HEK293 (cell line): ENCODE measurements at regions not wholly inside any gene's neighbourhood (a gene's known extent, or its start where the extent isn't known, plus 50 kb on each side); places are given as distances from the start of the nearest gene placed in this dataset.

Experiments
- CTCF ChIA-PET: fragments of 350-600 bp; formaldehyde crosslinking; extraction: SDS; loops from one replicate; lab custom pipeline; 2021; ENCODE audit warnings: antibody characterized with exemption; lab: Yijun Ruan, JAX
- POLR2A ChIA-PET: fragments of 300-600 bp; formaldehyde crosslinking; extraction: SDS; loops from one replicate; lab custom pipeline; 2020; ENCODE audit warnings: antibody characterized with exemption, inconsistent platforms; lab: Yijun Ruan, JAX
- H3K27ac ChIP-seq: fragments of 200-500 bp; sonication (Bioruptor generic); 2 replicates; pipeline ENCODE4 v1.5.1; 2014; ENCODE audit warnings: low read depth, low read length, control low read depth, inconsistent platforms; ENCODE audit errors: extremely low read depth
- H3K36me3 ChIP-seq, 2 experiments: fragments of 200-500 bp in 1 of 2; sonication (Bioruptor generic) in 1 of 2; 1 replicate in 1 of 2; 2 replicates in 1 of 2; pipeline ENCODE4 v1.5.1; 2014 to 2017; ENCODE audit warnings: inconsistent platforms in 2 of 2, low read length in 2 of 2; ENCODE audit not compliant: control insufficient read depth in 2 of 2, insufficient read depth in 1 of 2
- H3K4me1 ChIP-seq: fragments of 200-500 bp; sonication (Bioruptor generic); 2 replicates; pipeline ENCODE4 v1.5.1; 2014; ENCODE audit warnings: mild to moderate bottlenecking, low read length, inconsistent platforms; ENCODE audit not compliant: control insufficient read depth, insufficient read depth
- H3K4me3 ChIP-seq: 2 replicates; pipeline ENCODE4 v1.5.1; 2011; ENCODE audit warnings: low read depth, mild to moderate bottlenecking, control low read depth, low read length, moderate library complexity
- H3K9me3 ChIP-seq: fragments of 200-500 bp; sonication (Bioruptor generic); 2 replicates; pipeline ENCODE4 v1.5.1; 2014; ENCODE audit warnings: low read depth, low read length, inconsistent platforms; ENCODE audit not compliant: control insufficient read depth, insufficient read depth
- AEBP2 ChIP-seq: fragments of 450-650 bp; formaldehyde crosslinking; IDR thresholded peaks from 2 replicates; pipeline ENCODE4 v1.5.1; 2016; ENCODE audit warnings: missing biosample characterization, missing genetic modification characterization, borderline replicate concordance
- GLIS2 ChIP-seq: fragments of 450-650 bp; formaldehyde crosslinking; IDR thresholded peaks from 2 replicates; pipeline ENCODE4 v1.5.1; 2016; ENCODE audit warnings: missing biosample characterization, missing genetic modification characterization
- KLF17 ChIP-seq: fragments of 450-650 bp; formaldehyde crosslinking; IDR thresholded peaks from 2 replicates; pipeline ENCODE4 v1.5.1; 2016; ENCODE audit warnings: missing biosample characterization, missing genetic modification characterization
- OSR2 ChIP-seq: fragments of 450-650 bp; formaldehyde crosslinking; IDR thresholded peaks from 2 replicates; pipeline ENCODE4 v1.5.1; 2016; ENCODE audit warnings: missing biosample characterization, missing genetic modification characterization
- RBAK ChIP-seq: fragments of 450-650 bp; formaldehyde crosslinking; IDR thresholded peaks from 2 replicates; pipeline ENCODE4 v1.5.1; 2016; ENCODE audit warnings: missing biosample characterization, missing genetic modification characterization
- YY2 ChIP-seq: fragments of 450-650 bp; formaldehyde crosslinking; IDR thresholded peaks from 2 replicates; pipeline ENCODE4 v1.5.1; 2016; ENCODE audit warnings: missing biosample characterization, missing genetic modification characterization
- ZBTB21 ChIP-seq: fragments of 450-650 bp; formaldehyde crosslinking; IDR thresholded peaks from 2 replicates; pipeline ENCODE4 v1.5.1; 2017; ENCODE audit warnings: missing biosample characterization, missing genetic modification characterization
- ZFP69B ChIP-seq: fragments of 450-650 bp; formaldehyde crosslinking; IDR thresholded peaks from 2 replicates; pipeline ENCODE4 v1.5.1; 2016; ENCODE audit warnings: missing biosample characterization, missing genetic modification characterization
- ZNF10 ChIP-seq: fragments of 450-650 bp; formaldehyde crosslinking; IDR thresholded peaks from 2 replicates; pipeline ENCODE4 v1.5.1; 2017; ENCODE audit warnings: missing biosample characterization, missing genetic modification characterization
- ZNF133 ChIP-seq: fragments of 450-650 bp; formaldehyde crosslinking; IDR thresholded peaks from 2 replicates; pipeline ENCODE4 v1.5.1; 2016; ENCODE audit warnings: missing biosample characterization, missing genetic modification characterization
- ZNF157 ChIP-seq: fragments of 450-650 bp; formaldehyde crosslinking; IDR thresholded peaks from 2 replicates; pipeline ENCODE4 v1.5.1; 2016; ENCODE audit warnings: missing biosample characterization, missing genetic modification characterization
- ZNF174 ChIP-seq: fragments of 450-650 bp; formaldehyde crosslinking; IDR thresholded peaks from 2 replicates; pipeline ENCODE4 v1.5.0; 2017; ENCODE audit warnings: missing biosample characterization, mild to moderate bottlenecking, missing genetic modification characterization
- ZNF23 ChIP-seq: fragments of 450-650 bp; formaldehyde crosslinking; IDR thresholded peaks from 2 replicates; pipeline ENCODE4 v1.5.1; 2016; ENCODE audit warnings: missing biosample characterization, missing genetic modification characterization, borderline replicate concordance
- ZNF239 ChIP-seq: fragments of 450-650 bp; formaldehyde crosslinking; IDR thresholded peaks from 2 replicates; pipeline ENCODE4 v1.5.1; 2016; ENCODE audit warnings: missing biosample characterization, missing genetic modification characterization
- ZNF394 ChIP-seq: fragments of 450-650 bp; formaldehyde crosslinking; IDR thresholded peaks from 2 replicates; pipeline ENCODE4 v1.5.1; 2016; ENCODE audit warnings: missing biosample characterization, missing genetic modification characterization, mild to moderate bottlenecking, moderate library complexity, borderline replicate concordance
- ZNF544 ChIP-seq: fragments of 450-650 bp; formaldehyde crosslinking; IDR thresholded peaks from 2 replicates; pipeline ENCODE4 v1.5.0; 2017; ENCODE audit warnings: missing biosample characterization, missing genetic modification characterization
- ZNF629 ChIP-seq: fragments of 450-650 bp; formaldehyde crosslinking; IDR thresholded peaks from 2 replicates; pipeline ENCODE4 v1.5.1; 2017; ENCODE audit warnings: missing biosample characterization, missing genetic modification characterization
- TF ChIP-seq, protein P1 (sequence below): fragments of 450-650 bp; formaldehyde crosslinking; IDR thresholded peaks from 2 replicates; pipeline ENCODE4 v1.5.1; 2016; ENCODE audit warnings: missing biosample characterization, missing genetic modification characterization
- TF ChIP-seq, protein P2 (sequence below): fragments of 450-650 bp; formaldehyde crosslinking; IDR thresholded peaks from 2 replicates; pipeline ENCODE4 v1.5.1; 2016; ENCODE audit warnings: missing biosample characterization, missing genetic modification characterization
- TF ChIP-seq, protein P3 (sequence below): fragments of 450-650 bp; formaldehyde crosslinking; IDR thresholded peaks from 2 replicates; pipeline ENCODE4 v1.5.1; 2016; ENCODE audit warnings: missing biosample characterization, missing genetic modification characterization

DNA sequence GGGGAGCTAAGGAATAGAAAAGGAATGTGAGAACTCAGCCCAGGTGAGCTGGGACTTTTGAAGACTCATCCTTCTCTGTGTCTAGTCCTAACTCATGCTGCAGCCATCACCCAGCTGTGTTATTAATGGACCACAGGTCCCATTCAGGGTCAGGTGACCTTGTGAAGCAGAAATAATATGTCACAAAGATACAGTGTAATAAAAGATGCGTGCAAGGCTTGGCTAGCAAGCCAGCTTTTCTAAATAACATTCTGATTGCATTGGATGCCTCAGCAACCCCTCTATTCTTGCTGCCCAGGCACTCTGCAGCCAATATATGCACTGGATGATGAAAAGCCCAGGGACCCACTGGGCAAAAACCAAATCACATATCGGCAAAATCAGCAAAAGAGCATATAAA is 393.1 kb upstream of the PIK3C3 start:
- H3K9me3 ChIP-seq = no peaks in the 10 kb centered on the region
- H3K4me1 ChIP-seq = no peaks in the 10 kb centered on the region
- ChIA-PET POLR2A (no interaction called here), CTCF (no interaction called here)
- no peak overlapping the region for H3K27ac ChIP-seq
- peaks cover 0 to 17% of the 10 kb centered on the region in 2 experiments; a peak in 1 of 3 replicates for H3K36me3 ChIP-seq
- H3K4me3 ChIP-seq = no peak overlapping the region
- TF ChIP-seq ZNF174 (tag by site-specific recombination) (no peak), GLIS2 (no peak)

DNA sequence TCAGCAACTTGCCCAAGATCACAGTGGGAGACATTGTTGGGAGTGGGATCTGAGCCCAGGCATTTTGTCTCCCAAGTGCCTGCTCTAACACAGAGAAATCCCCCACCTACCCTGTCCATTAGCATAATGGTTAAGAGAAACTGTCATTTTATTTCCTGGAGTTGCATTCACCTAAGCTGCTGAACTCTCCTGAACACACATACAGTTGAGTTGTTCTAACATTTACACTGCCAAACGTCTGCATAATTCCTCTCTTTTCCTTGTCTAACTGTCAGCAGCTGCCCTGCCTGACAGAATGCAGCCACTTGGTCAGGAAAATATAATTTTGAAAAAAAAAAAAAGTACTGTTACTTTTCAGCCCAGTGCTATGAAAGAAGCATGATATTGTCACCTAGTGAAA is 396.3 kb upstream of the PIK3C3 start:
- H3K4me3 ChIP-seq = no peak overlapping the region
- H3K27ac ChIP-seq = no peak overlapping the region
- H3K36me3 ChIP-seq = peaks cover 0 to 9% of the 10 kb centered on the region in 2 experiments; a peak in 1 of 3 replicates
- ChIA-PET POLR2A (no interaction called here), CTCF (no interaction called here)
- no peak for TF ChIP-seq RBAK (tag by site-specific recombination)
- no peak for TF ChIP-seq ZNF394
- TF ChIP-seq OSR2 (tag by site-specific recombination) = no peak
- TF ChIP-seq ZBTB21 (tag by site-specific recombination) = no peak
- no peak for TF ChIP-seq ZFP69B (tag by site-specific recombination)
- no peak for TF ChIP-seq YY2 (tag by site-specific recombination)
- TF ChIP-seq, protein P1, sequence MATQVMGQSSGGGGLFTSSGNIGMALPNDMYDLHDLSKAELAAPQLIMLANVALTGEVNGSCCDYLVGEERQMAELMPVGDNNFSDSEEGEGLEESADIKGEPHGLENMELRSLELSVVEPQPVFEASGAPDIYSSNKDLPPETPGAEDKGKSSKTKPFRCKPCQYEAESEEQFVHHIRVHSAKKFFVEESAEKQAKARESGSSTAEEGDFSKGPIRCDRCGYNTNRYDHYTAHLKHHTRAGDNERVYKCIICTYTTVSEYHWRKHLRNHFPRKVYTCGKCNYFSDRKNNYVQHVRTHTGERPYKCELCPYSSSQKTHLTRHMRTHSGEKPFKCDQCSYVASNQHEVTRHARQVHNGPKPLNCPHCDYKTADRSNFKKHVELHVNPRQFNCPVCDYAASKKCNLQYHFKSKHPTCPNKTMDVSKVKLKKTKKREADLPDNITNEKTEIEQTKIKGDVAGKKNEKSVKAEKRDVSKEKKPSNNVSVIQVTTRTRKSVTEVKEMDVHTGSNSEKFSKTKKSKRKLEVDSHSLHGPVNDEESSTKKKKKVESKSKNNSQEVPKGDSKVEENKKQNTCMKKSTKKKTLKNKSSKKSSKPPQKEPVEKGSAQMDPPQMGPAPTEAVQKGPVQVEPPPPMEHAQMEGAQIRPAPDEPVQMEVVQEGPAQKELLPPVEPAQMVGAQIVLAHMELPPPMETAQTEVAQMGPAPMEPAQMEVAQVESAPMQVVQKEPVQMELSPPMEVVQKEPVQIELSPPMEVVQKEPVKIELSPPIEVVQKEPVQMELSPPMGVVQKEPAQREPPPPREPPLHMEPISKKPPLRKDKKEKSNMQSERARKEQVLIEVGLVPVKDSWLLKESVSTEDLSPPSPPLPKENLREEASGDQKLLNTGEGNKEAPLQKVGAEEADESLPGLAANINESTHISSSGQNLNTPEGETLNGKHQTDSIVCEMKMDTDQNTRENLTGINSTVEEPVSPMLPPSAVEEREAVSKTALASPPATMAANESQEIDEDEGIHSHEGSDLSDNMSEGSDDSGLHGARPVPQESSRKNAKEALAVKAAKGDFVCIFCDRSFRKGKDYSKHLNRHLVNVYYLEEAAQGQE (tag by site-specific recombination) = no peak
- no peak for TF ChIP-seq ZNF133 (tag by site-specific recombination)
- no peak for TF ChIP-seq ZNF157 (tag by site-specific recombination)
- TF ChIP-seq ZNF544 (tag by site-specific recombination) = no peak
- TF ChIP-seq ZNF239 = no peak
- TF ChIP-seq, protein P2, sequence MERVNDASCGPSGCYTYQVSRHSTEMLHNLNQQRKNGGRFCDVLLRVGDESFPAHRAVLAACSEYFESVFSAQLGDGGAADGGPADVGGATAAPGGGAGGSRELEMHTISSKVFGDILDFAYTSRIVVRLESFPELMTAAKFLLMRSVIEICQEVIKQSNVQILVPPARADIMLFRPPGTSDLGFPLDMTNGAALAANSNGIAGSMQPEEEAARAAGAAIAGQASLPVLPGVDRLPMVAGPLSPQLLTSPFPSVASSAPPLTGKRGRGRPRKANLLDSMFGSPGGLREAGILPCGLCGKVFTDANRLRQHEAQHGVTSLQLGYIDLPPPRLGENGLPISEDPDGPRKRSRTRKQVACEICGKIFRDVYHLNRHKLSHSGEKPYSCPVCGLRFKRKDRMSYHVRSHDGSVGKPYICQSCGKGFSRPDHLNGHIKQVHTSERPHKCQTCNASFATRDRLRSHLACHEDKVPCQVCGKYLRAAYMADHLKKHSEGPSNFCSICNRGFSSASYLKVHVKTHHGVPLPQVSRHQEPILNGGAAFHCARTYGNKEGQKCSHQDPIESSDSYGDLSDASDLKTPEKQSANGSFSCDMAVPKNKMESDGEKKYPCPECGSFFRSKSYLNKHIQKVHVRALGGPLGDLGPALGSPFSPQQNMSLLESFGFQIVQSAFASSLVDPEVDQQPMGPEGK = no peak
- no peak for TF ChIP-seq ZNF10
- TF ChIP-seq, protein P3, sequence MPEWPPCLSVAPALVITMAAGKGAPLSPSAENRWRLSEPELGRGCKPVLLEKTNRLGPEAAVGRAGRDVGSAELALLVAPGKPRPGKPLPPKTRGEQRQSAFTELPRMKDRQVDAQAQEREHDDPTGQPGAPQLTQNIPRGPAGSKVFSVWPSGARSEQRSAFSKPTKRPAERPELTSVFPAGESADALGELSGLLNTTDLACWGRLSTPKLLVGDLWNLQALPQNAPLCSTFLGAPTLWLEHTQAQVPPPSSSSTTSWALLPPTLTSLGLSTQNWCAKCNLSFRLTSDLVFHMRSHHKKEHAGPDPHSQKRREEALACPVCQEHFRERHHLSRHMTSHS (tag by site-specific recombination) = no peak
- no peak for TF ChIP-seq ZNF629
- no peak for TF ChIP-seq ZNF23 (tag by site-specific recombination)
- TF ChIP-seq AEBP2 (tag by site-specific recombination) = no peak
- no peak for TF ChIP-seq KLF17 (tag by site-specific recombination)
- H3K9me3 ChIP-seq = no peaks in the 10 kb centered on the region
- H3K4me1 ChIP-seq = no peaks in the 10 kb centered on the region
